ENCODE measurements at regions not wholly inside any gene's neighbourhood (a gene's known extent, or its start where the extent isn't known, plus 50 kb on each side); places are given as distances from the start of the nearest gene placed in this dataset.

DNA sequence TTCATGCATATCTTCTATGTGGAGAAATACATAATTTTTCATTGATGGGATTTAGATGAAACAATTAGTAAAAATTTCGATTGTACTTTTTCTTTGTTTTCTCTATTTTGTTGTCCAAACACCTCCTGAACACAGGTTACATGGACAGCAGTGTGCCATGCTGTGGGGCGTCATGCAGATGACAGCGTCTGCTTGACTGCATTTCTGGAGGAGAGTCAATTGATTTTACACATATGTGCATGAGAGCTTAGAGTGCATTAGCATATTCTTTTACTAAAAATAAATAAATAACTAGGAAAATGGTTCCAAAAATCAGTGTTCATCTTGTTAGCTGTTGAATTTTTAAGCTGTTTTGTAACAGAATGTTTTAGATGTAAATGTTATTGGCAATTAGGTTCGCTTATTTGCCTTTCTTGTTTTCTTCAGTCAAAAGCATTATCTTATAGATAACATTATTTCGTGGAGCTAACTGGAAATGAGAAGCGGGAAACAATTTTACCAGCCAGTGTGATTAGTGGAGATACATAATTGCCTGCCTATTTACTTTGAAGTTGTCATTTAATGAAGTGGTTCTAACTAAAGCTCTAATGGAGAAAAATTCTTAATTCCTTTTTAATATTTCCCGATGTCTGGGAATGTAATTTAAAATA lies 82.7 kb upstream of the VGLL3 start:
- intact Hi-C loops (cut with micrococcal nuclease): no loop called here
- Histone ChIP-seq H3K4me3 (no peak overlapping the region), H3K27me3 (ENCODE audit: low read depth) (no peaks in the 10 kb centered on the region), H3K27ac (replicated peaks) (no peak overlapping the region), H3K4me1 (no peaks in the 10 kb centered on the region), H3K9me3 (replicated peaks) (no peaks in the 10 kb centered on the region), H3K36me3 (no peaks in the 10 kb centered on the region)
- DNase-seq: no peak
- TF ChIP-seq, protein P1, sequence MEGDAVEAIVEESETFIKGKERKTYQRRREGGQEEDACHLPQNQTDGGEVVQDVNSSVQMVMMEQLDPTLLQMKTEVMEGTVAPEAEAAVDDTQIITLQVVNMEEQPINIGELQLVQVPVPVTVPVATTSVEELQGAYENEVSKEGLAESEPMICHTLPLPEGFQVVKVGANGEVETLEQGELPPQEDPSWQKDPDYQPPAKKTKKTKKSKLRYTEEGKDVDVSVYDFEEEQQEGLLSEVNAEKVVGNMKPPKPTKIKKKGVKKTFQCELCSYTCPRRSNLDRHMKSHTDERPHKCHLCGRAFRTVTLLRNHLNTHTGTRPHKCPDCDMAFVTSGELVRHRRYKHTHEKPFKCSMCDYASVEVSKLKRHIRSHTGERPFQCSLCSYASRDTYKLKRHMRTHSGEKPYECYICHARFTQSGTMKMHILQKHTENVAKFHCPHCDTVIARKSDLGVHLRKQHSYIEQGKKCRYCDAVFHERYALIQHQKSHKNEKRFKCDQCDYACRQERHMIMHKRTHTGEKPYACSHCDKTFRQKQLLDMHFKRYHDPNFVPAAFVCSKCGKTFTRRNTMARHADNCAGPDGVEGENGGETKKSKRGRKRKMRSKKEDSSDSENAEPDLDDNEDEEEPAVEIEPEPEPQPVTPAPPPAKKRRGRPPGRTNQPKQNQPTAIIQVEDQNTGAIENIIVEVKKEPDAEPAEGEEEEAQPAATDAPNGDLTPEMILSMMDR (IDR thresholded peaks at IDR 0.05; ENCODE audit: borderline replicate concordance): no peak

DNA sequence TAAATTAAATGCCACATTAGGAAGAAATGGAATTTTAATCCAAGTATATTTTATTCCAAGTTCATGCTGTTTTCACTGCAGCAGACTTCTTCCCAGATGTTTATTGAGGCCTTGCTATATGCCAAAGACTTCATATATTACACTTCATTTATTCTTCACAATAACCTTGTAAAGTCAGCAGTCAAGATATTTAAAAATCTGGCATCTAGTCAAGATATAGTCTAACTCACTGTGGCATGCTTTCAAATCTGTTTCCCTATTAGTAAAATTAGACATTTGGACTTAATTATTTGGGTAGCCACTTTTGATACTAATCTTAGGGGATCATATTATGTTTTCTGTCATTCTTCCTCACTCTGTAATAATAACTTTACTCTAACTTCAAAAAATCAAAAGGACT lies 81.5 kb upstream of the VGLL3 start:
- Histone ChIP-seq H3K4me1 (no peaks in the 10 kb centered on the region), H3K27ac (replicated peaks) (no peak overlapping the region), H3K27me3 (ENCODE audit: low read depth) (no peaks in the 10 kb centered on the region), H3K4me3 (no peak overlapping the region), H3K36me3 (no peaks in the 10 kb centered on the region), H3K9me3 (replicated peaks) (no peaks in the 10 kb centered on the region)
- TF ChIP-seq, protein P1 (IDR thresholded peaks at IDR 0.05; ENCODE audit: borderline replicate concordance): no peak
- no peak for DNase-seq
- intact Hi-C loops (cut with micrococcal nuclease): no loop called here

DNA sequence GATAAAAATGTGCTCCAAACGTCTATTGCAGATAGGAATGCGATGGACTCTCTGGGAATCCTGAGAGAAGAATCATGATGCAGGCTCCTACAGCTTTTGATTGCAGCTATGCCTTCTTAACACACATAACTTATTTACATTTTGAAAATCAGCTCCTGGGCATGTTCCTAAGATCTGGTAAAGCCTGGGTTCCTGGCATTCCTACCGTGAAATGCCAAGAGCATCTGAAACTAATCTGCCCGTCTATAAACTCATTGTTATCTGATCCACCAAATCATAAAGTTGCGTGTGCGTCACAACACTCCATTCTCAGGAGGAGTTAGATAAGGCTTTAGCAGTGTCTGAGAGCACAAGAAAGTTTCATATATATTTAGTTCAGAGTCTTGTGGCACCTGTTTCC lies 79.0 kb upstream of the VGLL3 start:
- Histone ChIP-seq H3K27ac (replicated peaks) (no peak overlapping the region), H3K27me3 (ENCODE audit: low read depth) (no peaks in the 10 kb centered on the region), H3K4me3 (no peak overlapping the region), H3K9me3 (replicated peaks) (no peaks in the 10 kb centered on the region), H3K4me1 (no peaks in the 10 kb centered on the region), H3K36me3 (no peaks in the 10 kb centered on the region)
- intact Hi-C loops (cut with micrococcal nuclease): no loop called here
- TF ChIP-seq, protein P1 (IDR thresholded peaks at IDR 0.05; ENCODE audit: borderline replicate concordance): no peak
- no peak for DNase-seq

DNA sequence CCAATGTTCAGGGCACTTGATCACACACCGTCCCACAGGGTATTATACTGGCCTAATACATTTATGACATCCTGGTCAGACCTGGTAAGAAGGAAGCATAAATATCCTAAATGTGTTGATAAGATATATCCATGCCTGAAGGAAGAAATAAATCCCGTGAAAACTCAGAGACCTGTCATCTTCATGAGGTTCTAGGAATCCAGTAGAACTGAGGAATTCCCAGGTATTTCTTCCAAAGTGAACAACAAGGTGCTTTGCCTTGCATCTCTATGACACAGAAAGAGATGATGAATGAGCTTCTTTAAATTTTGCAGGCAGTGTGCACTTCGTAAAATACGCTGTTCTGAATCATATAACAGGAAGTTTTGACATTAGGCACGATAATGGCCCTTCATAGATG lies 78.1 kb upstream of the VGLL3 start:
- intact Hi-C loops (cut with micrococcal nuclease): no loop called here
- Histone ChIP-seq H3K4me1 (no peaks in the 10 kb centered on the region), H3K9me3 (replicated peaks) (no peaks in the 10 kb centered on the region), H3K27me3 (ENCODE audit: low read depth) (no peaks in the 10 kb centered on the region), H3K36me3 (no peaks in the 10 kb centered on the region), H3K4me3 (no peak overlapping the region), H3K27ac (replicated peaks) (no peak overlapping the region)
- TF ChIP-seq, protein P1 (IDR thresholded peaks at IDR 0.05; ENCODE audit: borderline replicate concordance): no peak
- no peak for DNase-seq

DNA sequence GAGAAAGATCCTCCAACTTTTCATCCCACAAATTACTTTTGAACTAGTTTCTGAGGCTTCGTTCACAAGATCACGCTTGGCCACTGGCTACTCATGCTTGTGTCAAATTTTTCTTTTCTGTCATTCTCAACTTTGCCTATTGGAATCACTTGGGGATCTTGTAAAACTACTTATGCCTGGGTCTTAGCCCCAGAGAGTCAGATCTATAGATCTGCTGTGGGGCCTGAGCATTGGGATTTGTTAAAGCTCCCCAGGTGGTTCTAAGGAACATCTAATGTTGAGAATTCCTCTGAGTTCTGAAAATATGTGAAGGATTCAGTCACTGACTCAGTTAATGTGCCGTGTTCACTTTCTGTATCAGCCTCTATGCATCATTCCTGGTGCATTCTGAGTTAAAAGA lies 71.7 kb upstream of the VGLL3 start:
- Histone ChIP-seq H3K27ac (replicated peaks) (no peak overlapping the region), H3K27me3 (ENCODE audit: low read depth) (no peaks in the 10 kb centered on the region), H3K36me3 (no peaks in the 10 kb centered on the region), H3K4me1 (no peaks in the 10 kb centered on the region), H3K4me3 (no peak overlapping the region), H3K9me3 (replicated peaks) (no peaks in the 10 kb centered on the region)
- no peak for DNase-seq
- TF ChIP-seq, protein P1 (IDR thresholded peaks at IDR 0.05; ENCODE audit: borderline replicate concordance): no peak
- intact Hi-C loops (cut with micrococcal nuclease): no loop called here

Measured in left ventricle myocardium inferior (tissue), 1 donor.